Fibroblast of pulmonary artery (primary cell): ENCODE measurements at regions not wholly inside any gene's neighbourhood (a gene's known extent, or its start where the extent isn't known, plus 50 kb on each side); places are given as distances from the start of the nearest gene placed in this dataset.

Source experiments
- DNase-seq: peaks from one replicate; pipeline ENCODE4 v3.0.0-alpha.2; 2010; ENCODE audit warnings: low read depth
- H3K4me3 ChIP-seq: replicated peaks from 2 replicates; pipeline ENCODE4 v1.5.1; 2011; ENCODE audit warnings: low read depth, mild to moderate bottlenecking, control low read depth, low read length, moderate library complexity
- CTCF ChIP-seq: IDR thresholded peaks from 2 replicates; pipeline ENCODE4 v1.5.1; 2011; ENCODE audit warnings: mild to moderate bottlenecking, control low read depth, low read length, inconsistent platforms; ENCODE audit errors: missing control alignments

GRCh38 chr13:105778196-105778595 lies 757.3 kb downstream of the EFNB2 start:
- DNase-seq, result peak; percentile 28
- no peak for TF ChIP-seq CTCF
- H3K4me3 ChIP-seq, result no peak overlapping the region

GRCh38 chr13:105774739-105775460 lies 760.6 kb downstream of the EFNB2 start:
- no peak for TF ChIP-seq CTCF
- no peak for DNase-seq
- H3K4me3 ChIP-seq, result no peak overlapping the region

DNA sequence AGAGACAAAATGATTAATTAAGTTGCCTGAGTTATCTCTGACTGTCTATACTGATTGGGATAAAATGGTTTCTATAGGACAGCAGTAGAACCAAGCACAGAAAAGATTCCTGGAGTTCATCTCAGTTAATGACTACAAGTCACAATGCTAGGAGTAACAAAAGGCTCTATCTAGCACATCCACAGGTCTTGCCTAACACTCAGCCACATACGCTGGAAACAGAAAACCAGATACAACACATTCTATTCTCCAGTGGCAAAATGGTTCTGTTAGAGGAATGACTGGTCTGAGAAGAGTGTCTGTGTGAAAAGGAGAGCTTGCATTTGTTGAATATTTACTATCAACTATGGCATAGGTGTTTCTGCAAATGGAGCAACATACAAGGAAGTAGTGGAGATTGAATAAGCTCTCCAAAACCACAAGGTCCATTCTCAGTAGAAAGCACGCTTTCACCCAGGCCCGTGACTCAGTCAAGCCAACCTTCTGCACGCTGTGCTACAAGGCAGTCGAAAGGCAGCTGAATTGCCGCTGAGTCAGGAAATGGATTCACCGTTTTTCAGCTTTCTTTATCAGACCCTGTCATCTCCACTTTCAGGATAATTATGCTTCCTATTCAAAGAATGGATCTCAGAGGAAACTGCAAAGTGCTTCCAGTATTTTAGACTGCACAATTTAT lies 761.5 kb downstream of the EFNB2 start:
- no peak for TF ChIP-seq CTCF
- no peak overlapping the region for H3K4me3 ChIP-seq
- peak; percentile 21 for DNase-seq

- no peak for TF ChIP-seq CTCF
- H3K4me3 ChIP-seq, result no peak overlapping the region
- no peak for DNase-seq
Observed at GRCh38 chr13:105773241-105773640, 762.2 kb downstream of the EFNB2 start.

DNA sequence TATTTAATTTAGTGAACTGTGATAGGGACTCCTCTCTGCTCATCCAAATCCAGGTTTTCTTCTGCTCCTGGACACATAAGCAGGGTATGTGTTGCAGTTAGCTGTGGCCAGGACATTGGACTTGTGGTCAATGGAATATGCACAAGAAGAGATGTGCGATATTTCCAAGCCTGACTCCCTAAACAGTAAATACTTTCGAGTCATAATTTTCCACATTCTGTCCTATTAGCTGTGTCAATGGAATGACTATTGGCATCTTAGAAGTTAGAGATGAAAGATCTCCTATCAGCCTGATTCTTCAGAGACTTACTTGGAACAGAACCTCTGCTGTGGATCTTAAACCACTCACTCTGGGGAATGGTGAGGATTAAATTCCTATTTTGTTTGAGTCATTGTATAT lies 771.0 kb downstream of the EFNB2 start:
- DNase-seq, result no peak

DNA sequence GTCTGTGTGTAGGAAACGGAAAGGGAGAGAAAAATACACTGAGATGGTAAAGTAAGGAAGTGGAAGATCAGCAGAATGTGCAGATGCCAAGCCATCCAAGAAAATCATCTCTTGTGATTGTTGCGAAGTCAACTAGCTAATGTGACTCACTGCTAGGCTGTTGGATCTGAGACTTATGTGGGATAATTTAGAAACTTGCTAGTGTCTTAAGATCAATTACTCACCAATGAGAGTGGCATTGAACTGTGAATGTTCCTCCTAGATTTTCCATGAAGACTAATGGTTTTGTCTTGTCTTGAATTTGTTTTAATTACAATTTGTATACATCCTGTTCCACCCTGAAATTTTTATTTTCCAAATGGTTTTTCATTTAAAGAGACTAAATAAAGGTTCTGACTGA lies 771.6 kb downstream of the EFNB2 start:
- no peak for DNase-seq
- TF ChIP-seq CTCF, result no peak
- H3K4me3 ChIP-seq, result no peak overlapping the region

More for the DNA sequence above, 771.0 kb downstream of the EFNB2 start:
- TF ChIP-seq CTCF, result no peak
- H3K4me3 ChIP-seq, result no peak overlapping the region
